ENCODE measurements at regions not wholly inside any gene's neighbourhood (a gene's known extent, or its start where the extent isn't known, plus 50 kb on each side); places are given as distances from the start of the nearest gene placed in this dataset.

GRCh38 chr12:81809829-81810595 lies 50.9 kb upstream of the PPFIA2 start:
- H3K4me2 ChIP-seq, result no peak overlapping the region
- H3F3A ChIP-seq (replicated peaks; ENCODE audit: insufficient read depth), result no peaks in the 10 kb centered on the region
- H3K4me1 ChIP-seq (ENCODE audit: control insufficient read depth in 1 of 2, insufficient read depth in 2 of 2, low read depth in 1 of 2, low read length in 1 of 2), result no peaks in the 10 kb centered on the region; a peak in 1 of 4 replicates
- no peak for DNase-seq
- no peak for TF ChIP-seq REST (IDR thresholded peaks at IDR 0.05; ENCODE audit: low read depth, low read length)
- H3K9me3 ChIP-seq, result no peaks in the 10 kb centered on the region
- ChIA-PET CTCF (no interaction called here), POLR2A (no interaction called here)
- no peaks in the 10 kb centered on the region for H4K20me1 ChIP-seq (ENCODE audit: insufficient read depth)
- no peak overlapping the region for H3K27ac ChIP-seq (ENCODE audit: low read depth in 2 of 2, low read length in 1 of 2)
- H2AFZ ChIP-seq (ENCODE audit: low read depth), result no peak overlapping the region
- no peaks in the 10 kb centered on the region for H3K36me3 ChIP-seq (replicated peaks in 1 of 2; ENCODE audit: control insufficient read depth in 1 of 2, insufficient read depth in 2 of 2, low read length in 1 of 2)
- H3K79me2 ChIP-seq (ENCODE audit: insufficient read depth), result no peaks in the 10 kb centered on the region
- whole genome bisulfite sequencing (ENCODE audit: low lambda C conversion rate), result 9% methylated on average over 4 of the region's 4 CpGs
- H3K4me3 ChIP-seq (ENCODE audit: low read depth in 2 of 2, low read length in 1 of 2), result no peak overlapping the region
- no peak overlapping the region for H3K9ac ChIP-seq
- no peaks in the 10 kb centered on the region for H3K27me3 ChIP-seq (ENCODE audit: insufficient read depth)
- H3K9me2 ChIP-seq, result no peaks in the 10 kb centered on the region

GRCh38 chr12:81809113-81809777 lies 50.1 kb upstream of the PPFIA2 start:
- no peaks in the 10 kb centered on the region for H3K36me3 ChIP-seq (replicated peaks in 1 of 2; ENCODE audit: control insufficient read depth in 1 of 2, insufficient read depth in 2 of 2, low read length in 1 of 2)
- H4K20me1 ChIP-seq (ENCODE audit: insufficient read depth), result no peaks in the 10 kb centered on the region
- no peak for TF ChIP-seq TEAD4 (IDR thresholded peaks at IDR 0.05; ENCODE audit: borderline replicate concordance, insufficient read depth)
- no peak for TF ChIP-seq POLR2AphosphoS5 (IDR thresholded peaks at IDR 0.05; ENCODE audit: low read depth, low read length)
- TF ChIP-seq EZH2phosphoT487 (IDR thresholded peaks at IDR 0.05; ENCODE audit: borderline replicate concordance, low read depth), result no peak
- TF ChIP-seq IRF3 (IDR thresholded peaks at IDR 0.05; ENCODE audit: low read depth, low read length), result no peak
- CTCF ChIA-PET, result no interaction called here
- DNase-seq, result no peak
- no peaks in the 10 kb centered on the region for H3K27me3 ChIP-seq (ENCODE audit: insufficient read depth)
- H3F3A ChIP-seq (replicated peaks; ENCODE audit: insufficient read depth), result no peaks in the 10 kb centered on the region
- no peak overlapping the region for H2AFZ ChIP-seq (ENCODE audit: low read depth)
- no peaks in the 10 kb centered on the region for H3K9me2 ChIP-seq
- no peak overlapping the region for H3K4me3 ChIP-seq (ENCODE audit: low read depth in 2 of 2, low read length in 1 of 2)
- no peaks in the 10 kb centered on the region; a peak in 1 of 4 replicates for H3K4me1 ChIP-seq (ENCODE audit: control insufficient read depth in 1 of 2, insufficient read depth in 2 of 2, low read depth in 1 of 2, low read length in 1 of 2)
- H3K9ac ChIP-seq, result no peak overlapping the region
- H3K9me3 ChIP-seq, result no peaks in the 10 kb centered on the region
- H3K79me2 ChIP-seq (ENCODE audit: insufficient read depth), result no peaks in the 10 kb centered on the region
- 27% methylated on average over 4 of the region's 4 CpGs for WGBS (ENCODE audit: low lambda C conversion rate)
- H3K27ac ChIP-seq (ENCODE audit: low read depth in 2 of 2, low read length in 1 of 2), result no peak overlapping the region
- H3K4me2 ChIP-seq, result no peak overlapping the region
- POLR2A ChIA-PET, result no interaction called here
